IMR-90 (cell line): ENCODE measurements at regions not wholly inside any gene's neighbourhood (a gene's known extent, or its start where the extent isn't known, plus 50 kb on each side); places are given as distances from the start of the nearest gene placed in this dataset.

Experiments used
- ATAC-seq: fragments of 200-7000 bp; cut with Tn5 transposase; 2 replicates; pipeline ENCODE4 v1.9.1; 2020; ENCODE audit warnings: low read depth, mild to moderate bottlenecking, moderate library complexity
- BruUV-seq: library from RNA; stranded (reverse); fragments of 400-500 nt; replicated peaks from 2 replicates; lab custom pipeline; 2021; lab: Mats Ljungman, UMichigan
- CTCF ChIA-PET: fragments of 300-600 bp; formaldehyde crosslinking; extraction: SDS; loops from one replicate; lab custom pipeline; 2021; ENCODE audit warnings: antibody characterized with exemption; lab: Yijun Ruan, JAX
- POLR2A ChIA-PET: fragments of 300-600 bp; sonication (Branson Sonifier 250); formaldehyde crosslinking; loops from one replicate; lab custom pipeline; 2022; ENCODE audit warnings: antibody characterized with exemption; ENCODE audit not compliant: unreplicated experiment; lab: Charles Lee
- DNase-seq: peaks from one replicate; pipeline ENCODE4 v3.0.0; 2013
- H2AFZ ChIP-seq: replicated peaks from 2 replicates; pipeline ENCODE3; 2013; ENCODE audit warnings: low read length, mild to moderate bottlenecking; ENCODE audit not compliant: poor library complexity
- H2AK5ac ChIP-seq: 2 replicates; pipeline ENCODE4 v1.6.1; 2013; ENCODE audit warnings: low read depth, low read length, inconsistent platforms
- H2AK9ac ChIP-seq: replicated peaks from 2 replicates; pipeline ENCODE3; 2013; ENCODE audit warnings: mild to moderate bottlenecking, low read depth, low read length, moderate library complexity; ENCODE audit not compliant: poor library complexity
- H2BK120ac ChIP-seq: 2 replicates; pipeline ENCODE4 v1.6.1; 2013; ENCODE audit warnings: low read depth, low read length, inconsistent platforms
- H2BK15ac ChIP-seq: 3 replicates; pipeline ENCODE4 v1.6.1; 2013; ENCODE audit warnings: low read depth, low read length, inconsistent platforms
- H2BK20ac ChIP-seq: 2 replicates; pipeline ENCODE4 v1.6.1; 2013; ENCODE audit warnings: low read depth, mild to moderate bottlenecking, inconsistent platforms, low read length, moderate library complexity
- H2BK5ac ChIP-seq: 2 replicates; pipeline ENCODE4 v1.6.1; 2013; ENCODE audit warnings: mild to moderate bottlenecking, low read depth, low read length, inconsistent platforms; ENCODE audit not compliant: poor library complexity, severe bottlenecking
- H3K14ac ChIP-seq: replicated peaks from 2 replicates; pipeline ENCODE4 v1.6.1; 2013; ENCODE audit warnings: low read depth, low read length, inconsistent platforms
- H3K18ac ChIP-seq: 2 replicates; pipeline ENCODE4 v1.6.1; 2013; ENCODE audit warnings: low read depth, low read length, control low read depth
- H3K23ac ChIP-seq: 2 replicates; pipeline ENCODE4 v1.6.1; 2013; ENCODE audit warnings: low read depth, low read length, inconsistent platforms
- H3K27ac ChIP-seq: 2 replicates; pipeline ENCODE4 v1.5.1; 2013; ENCODE audit warnings: mild to moderate bottlenecking, control low read depth, low read length; ENCODE audit not compliant: insufficient read depth
- H3K27me3 ChIP-seq: 2 replicates; pipeline ENCODE4 v1.6.1; 2013; ENCODE audit warnings: low read length; ENCODE audit not compliant: control insufficient read depth, insufficient read depth
- H3K36me3 ChIP-seq: 2 replicates; pipeline ENCODE4 v1.6.1; 2013; ENCODE audit warnings: low read length, mixed read lengths; ENCODE audit not compliant: control insufficient read depth, insufficient read depth
- H3K4ac ChIP-seq: 2 replicates; pipeline ENCODE4 v1.6.1; 2013; ENCODE audit warnings: low read depth, low read length, inconsistent platforms
- H3K4me1 ChIP-seq: 2 replicates; pipeline ENCODE4 v1.6.1; 2013; ENCODE audit warnings: low read length, mixed read lengths; ENCODE audit not compliant: control insufficient read depth, insufficient read depth
- H3K4me2 ChIP-seq: 2 replicates; pipeline ENCODE4 v1.6.1; 2013; ENCODE audit warnings: low read depth, mild to moderate bottlenecking, control low read depth, low read length, moderate library complexity
- H3K4me3 ChIP-seq: 2 replicates; pipeline ENCODE4 v1.5.1; 2013; ENCODE audit warnings: low read depth, mild to moderate bottlenecking, control low read depth, low read length, moderate library complexity; ENCODE audit not compliant: insufficient read depth
- H3K56ac ChIP-seq: 2 replicates; pipeline ENCODE4 v1.6.1; 2013; ENCODE audit warnings: low read length, inconsistent platforms; ENCODE audit not compliant: insufficient read depth; ENCODE audit errors: extremely low read depth
- H3K79me1 ChIP-seq, 2 experiments: 2 replicates each; pipeline ENCODE4 v1.6.1; 2013; ENCODE audit warnings: low read length in 2 of 2, inconsistent platforms in 1 of 2, low read depth in 1 of 2
- H3K9ac ChIP-seq: 2 replicates; pipeline ENCODE4 v1.6.1; 2013; ENCODE audit warnings: low read depth, low read length, control low read depth
- H3K9me1 ChIP-seq: 2 replicates; pipeline ENCODE4 v1.6.1; 2013; ENCODE audit warnings: low read length, inconsistent platforms; ENCODE audit not compliant: insufficient read depth
- H3K9me3 ChIP-seq: 2 replicates; pipeline ENCODE4 v1.6.1; 2013; ENCODE audit warnings: low read length; ENCODE audit not compliant: control insufficient read depth, insufficient read depth
- H4K20me1 ChIP-seq: 2 replicates; pipeline ENCODE4 v1.6.1; 2013; ENCODE audit warnings: low read length, inconsistent platforms; ENCODE audit not compliant: insufficient read depth
- H4K5ac ChIP-seq: 2 replicates; pipeline ENCODE4 v1.6.1; 2013; ENCODE audit warnings: mild to moderate bottlenecking, low read depth, low read length, control low read depth
- H4K8ac ChIP-seq, 2 experiments: 2 replicates each; pipeline ENCODE4 v1.6.1; 2013; ENCODE audit warnings: low read depth in 2 of 2, low read length in 2 of 2, control low read depth in 1 of 2, inconsistent platforms in 1 of 2
- H4K91ac ChIP-seq: 2 replicates; pipeline ENCODE4 v1.6.1; 2013; ENCODE audit warnings: low read depth, low read length, inconsistent platforms; ENCODE audit not compliant: insufficient read depth
- BHLHE40 ChIP-seq: fragments of 150-350 bp; IDR thresholded peaks from 2 replicates; pipeline ENCODE4 v1.6.1; 2016; ENCODE audit warnings: mild to moderate bottlenecking, low read depth, low read length
- CEBPB ChIP-seq: IDR thresholded peaks from 2 replicates; pipeline ENCODE4 v1.6.1; 2012; ENCODE audit warnings: low read depth, low read length, improper control_type of control experiment
- CHD1 ChIP-seq: IDR thresholded peaks from 2 replicates; pipeline ENCODE4 v1.6.1; 2012; ENCODE audit warnings: low read depth, low read length, improper control_type of control experiment
- FOS ChIP-seq: fragments of 150-350 bp; IDR thresholded peaks from 2 replicates; pipeline ENCODE4 v1.6.1; 2016; ENCODE audit warnings: low read depth, low read length
- MAFK ChIP-seq: IDR thresholded peaks from 2 replicates; pipeline ENCODE4 v1.6.1; 2012; ENCODE audit warnings: low read depth, low read length, improper control_type of control experiment
- MAZ ChIP-seq: IDR thresholded peaks from 2 replicates; pipeline ENCODE4 v1.6.1; 2012; ENCODE audit warnings: low read depth, mild to moderate bottlenecking, low read length, improper control_type of control experiment, moderate library complexity, borderline replicate concordance
- POLR2A ChIP-seq: IDR thresholded peaks from 2 replicates; pipeline ENCODE4 v1.6.1; 2012; ENCODE audit warnings: mild to moderate bottlenecking, low read depth, low read length
- RCOR1 ChIP-seq: IDR thresholded peaks from 2 replicates; pipeline ENCODE4 v1.6.1; 2012; ENCODE audit warnings: mild to moderate bottlenecking, low read length, improper control_type of control experiment; ENCODE audit not compliant: insufficient replicate concordance
- RFX5 ChIP-seq: IDR thresholded peaks from 2 replicates; pipeline ENCODE4 v1.8.0; 2012; ENCODE audit warnings: low read depth, mild to moderate bottlenecking, low read length, moderate library complexity
- SMC3 ChIP-seq: fragments of 150-350 bp; IDR thresholded peaks from 2 replicates; pipeline ENCODE4 v1.6.1; 2016; ENCODE audit warnings: low read depth, mild to moderate bottlenecking, antibody characterized with exemption, low read length, moderate library complexity
- WGBS, 2 experiments: methylation state at CpG; one replicate each; pipeline versions ENCODE4 v1.1.5 to v1.1.7; 2013; ENCODE audit warnings: missing lambda C conversion rate in 2 of 2; ENCODE audit not compliant: insufficient read length in 1 of 2; ENCODE audit errors: extremely low coverage in 2 of 2; 5-methylcytosine and 5-hydroxymethylcytosine counted together
- dilution Hi-C: fragments of 300-500 bp; cut with HindIII; formaldehyde crosslinking; loops from one replicate; pipeline ENCODE4 v1.14.3; 2018; ENCODE audit warnings: low sequenced_read_pairs; ENCODE audit not compliant: unreplicated experiment
- in situ Hi-C: fragments of 300-500 bp; cut with MboI; formaldehyde crosslinking; loops from 3 replicates; pipeline ENCODE4 v1.14.3; 2019; ENCODE audit warnings: low sequenced_read_pairs, inconsistent platforms, mixed read lengths
- intact Hi-C: fragments of 100-400 bp; cut with micrococcal nuclease; formaldehyde crosslinking; loops from 2 replicates; pipeline ENCODE4 v1.10.0; 2022
- TF ChIP-seq, protein P1 (sequence below): fragments of 150-350 bp; IDR thresholded peaks from 2 replicates; pipeline ENCODE4 v1.6.1; 2016; ENCODE audit warnings: low read depth, mild to moderate bottlenecking, low read length, moderate library complexity, borderline replicate concordance
- TF ChIP-seq, protein P2 (sequence below): conservative IDR thresholded peaks from 2 replicates; pipeline ENCODE4 v1.5.1; 2012; ENCODE audit warnings: mild to moderate bottlenecking, low read depth, low read length, improper control_type of control experiment

DNA sequence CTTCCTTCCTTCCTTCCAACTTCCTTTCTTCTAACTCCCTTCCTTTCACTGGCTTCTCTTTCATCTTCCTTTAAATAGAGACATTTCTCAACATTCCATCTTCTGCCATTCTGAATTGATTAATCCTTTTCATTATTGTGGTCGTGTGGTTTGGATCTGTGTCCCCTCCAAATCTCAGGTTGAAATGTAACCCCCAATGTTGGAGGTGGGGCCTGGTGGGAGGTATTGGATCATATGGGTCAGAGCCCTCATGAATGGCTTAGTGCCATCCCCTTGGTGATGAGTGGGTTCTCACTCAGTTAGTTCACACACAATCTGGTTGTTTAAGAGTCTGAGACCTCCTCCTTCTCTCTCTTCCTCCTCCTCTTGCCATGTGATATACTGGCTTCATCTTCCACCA lies 130.9 kb upstream of the SV2C start:
- CTCF ChIA-PET, result no interaction called here
- Histone ChIP-seq H2AK9ac (no peak overlapping the region), H3K27ac (no peak overlapping the region), H3K27me3 (no peaks in the 10 kb centered on the region), H3K4me1 (no peaks in the 10 kb centered on the region), H2BK5ac (no peak overlapping the region), H2BK120ac (no peak overlapping the region), H3K18ac (no peak overlapping the region), H3K36me3 (no peaks in the 10 kb centered on the region), H3K4me2 (no peak overlapping the region), H4K5ac (no peak overlapping the region), H4K8ac (no peak overlapping the region), H3K14ac (no peak overlapping the region), H4K91ac (no peak overlapping the region), H3K79me1 (no peaks in the 10 kb centered on the region), H3K56ac (no peak overlapping the region), H2AFZ (no peak overlapping the region), H2AK5ac (no peak overlapping the region), H3K9me1 (no peaks in the 10 kb centered on the region), H3K23ac (no peak overlapping the region), H2BK15ac (no peak overlapping the region), H3K9me3 (peaks cover 3% of the 10 kb centered on the region; the same call in 1 of the 2 replicates), H3K4ac (no peak overlapping the region), H3K4me3 (no peak overlapping the region), H3K9ac (no peak overlapping the region), H4K20me1 (no peaks in the 10 kb centered on the region), H2BK20ac (no peak overlapping the region)
- whole genome bisulfite sequencing, 2 experiments, result no CpG with 5 or more reads among the region's 1 CpG
- TF ChIP-seq CHD1 (no peak), RCOR1 (no peak), CEBPB (no peak), RFX5 (no peak), SMC3 (no peak), BHLHE40 (no peak), MAZ (no peak), MAFK (no peak), POLR2A (no peak), FOS (no peak)
- TF ChIP-seq, protein P1, sequence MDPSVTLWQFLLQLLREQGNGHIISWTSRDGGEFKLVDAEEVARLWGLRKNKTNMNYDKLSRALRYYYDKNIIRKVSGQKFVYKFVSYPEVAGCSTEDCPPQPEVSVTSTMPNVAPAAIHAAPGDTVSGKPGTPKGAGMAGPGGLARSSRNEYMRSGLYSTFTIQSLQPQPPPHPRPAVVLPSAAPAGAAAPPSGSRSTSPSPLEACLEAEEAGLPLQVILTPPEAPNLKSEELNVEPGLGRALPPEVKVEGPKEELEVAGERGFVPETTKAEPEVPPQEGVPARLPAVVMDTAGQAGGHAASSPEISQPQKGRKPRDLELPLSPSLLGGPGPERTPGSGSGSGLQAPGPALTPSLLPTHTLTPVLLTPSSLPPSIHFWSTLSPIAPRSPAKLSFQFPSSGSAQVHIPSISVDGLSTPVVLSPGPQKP, result no peak
- TF ChIP-seq, protein P2, sequence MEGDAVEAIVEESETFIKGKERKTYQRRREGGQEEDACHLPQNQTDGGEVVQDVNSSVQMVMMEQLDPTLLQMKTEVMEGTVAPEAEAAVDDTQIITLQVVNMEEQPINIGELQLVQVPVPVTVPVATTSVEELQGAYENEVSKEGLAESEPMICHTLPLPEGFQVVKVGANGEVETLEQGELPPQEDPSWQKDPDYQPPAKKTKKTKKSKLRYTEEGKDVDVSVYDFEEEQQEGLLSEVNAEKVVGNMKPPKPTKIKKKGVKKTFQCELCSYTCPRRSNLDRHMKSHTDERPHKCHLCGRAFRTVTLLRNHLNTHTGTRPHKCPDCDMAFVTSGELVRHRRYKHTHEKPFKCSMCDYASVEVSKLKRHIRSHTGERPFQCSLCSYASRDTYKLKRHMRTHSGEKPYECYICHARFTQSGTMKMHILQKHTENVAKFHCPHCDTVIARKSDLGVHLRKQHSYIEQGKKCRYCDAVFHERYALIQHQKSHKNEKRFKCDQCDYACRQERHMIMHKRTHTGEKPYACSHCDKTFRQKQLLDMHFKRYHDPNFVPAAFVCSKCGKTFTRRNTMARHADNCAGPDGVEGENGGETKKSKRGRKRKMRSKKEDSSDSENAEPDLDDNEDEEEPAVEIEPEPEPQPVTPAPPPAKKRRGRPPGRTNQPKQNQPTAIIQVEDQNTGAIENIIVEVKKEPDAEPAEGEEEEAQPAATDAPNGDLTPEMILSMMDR, result no peak
- POLR2A ChIA-PET, result no interaction called here
- no TSS peak for BruUV-seq
- intact Hi-C loops, result no loop called here
- in situ Hi-C loops, result no loop called here
- DNase-seq (no peak), ATAC-seq (no peak)
- dilution Hi-C loops, result no loop called here
